GM06990 (cell line): ENCODE measurements at regions not wholly inside any gene's neighbourhood (a gene's known extent, or its start where the extent isn't known, plus 50 kb on each side); places are given as distances from the start of the nearest gene placed in this dataset.

Experiments used
- DNase-seq: peaks from one replicate; pipeline ENCODE4 v3.0.0-alpha.2; 2011; ENCODE audit not compliant: insufficient read length; ENCODE audit errors: extremely low read depth
- H3K27me3 ChIP-seq: replicated peaks from 2 replicates; pipeline ENCODE4 v1.6.0; 2011; ENCODE audit warnings: low read length; ENCODE audit not compliant: control insufficient read depth, insufficient read depth
- H3K36me3 ChIP-seq: 2 replicates; pipeline ENCODE4 v1.5.1; 2011; ENCODE audit warnings: low read length; ENCODE audit not compliant: control insufficient read depth, insufficient read depth
- H3K4me3 ChIP-seq: replicated peaks from 2 replicates; pipeline ENCODE4 v1.5.1; 2011; ENCODE audit warnings: low read depth, mild to moderate bottlenecking, control low read depth, low read length
- CTCF ChIP-seq: IDR thresholded peaks from 2 replicates; pipeline ENCODE4 v1.5.1; 2011; ENCODE audit warnings: low read length, control low read depth, mild to moderate bottlenecking, inconsistent platforms; ENCODE audit not compliant: insufficient read depth, poor library complexity, severe bottlenecking

DNA sequence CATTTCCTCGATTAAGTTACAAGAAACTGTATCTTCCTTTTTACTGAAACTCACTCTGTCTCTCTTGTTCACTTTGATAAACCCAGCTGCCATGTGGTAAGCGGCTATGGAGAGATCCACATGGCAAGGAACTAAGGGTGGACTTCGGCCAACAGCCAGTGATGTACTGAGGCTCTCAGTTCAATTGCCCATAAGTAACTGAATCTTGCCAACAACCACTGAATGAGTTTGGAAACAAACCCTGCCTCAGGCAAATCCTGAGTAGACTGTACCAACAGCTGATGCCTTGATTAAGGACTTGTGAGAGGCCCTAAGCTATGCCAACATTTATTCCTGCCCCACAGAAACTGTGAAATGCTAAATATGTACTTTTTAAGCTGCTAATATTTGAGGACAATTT is 433.5 kb downstream of the PLOD2 start:
- DNase-seq: no peak
- Histone ChIP-seq H3K36me3 (no peaks in the 10 kb centered on the region), H3K27me3 (no peaks in the 10 kb centered on the region), H3K4me3 (no peak overlapping the region)
- no peak for TF ChIP-seq CTCF

GRCh38 chr3:145735631-145736030 is 425.4 kb downstream of the PLOD2 start:
- TF ChIP-seq CTCF: no peak
- no peak overlapping the region for H3K4me3 ChIP-seq
- no peak for DNase-seq
- no peaks in the 10 kb centered on the region for H3K27me3 ChIP-seq
- no peaks in the 10 kb centered on the region for H3K36me3 ChIP-seq

GRCh38 chr3:145737952-145738351 is 423.0 kb downstream of the PLOD2 start:
- H3K4me3 ChIP-seq: no peak overlapping the region
- no peak for TF ChIP-seq CTCF
- no peaks in the 10 kb centered on the region for H3K27me3 ChIP-seq
- no peak for DNase-seq
- H3K36me3 ChIP-seq: no peaks in the 10 kb centered on the region

- no peaks in the 10 kb centered on the region for H3K27me3 ChIP-seq
- H3K36me3 ChIP-seq: no peaks in the 10 kb centered on the region
- DNase-seq: no peak
- no peak for TF ChIP-seq CTCF
- no peak overlapping the region for H3K4me3 ChIP-seq
These were observed 421.1 kb downstream of the PLOD2 start for GRCh38 chr3:145739926-145740325.

GRCh38 chr3:145750657-145751056 is 410.3 kb downstream of the PLOD2 start:
- no peak for DNase-seq
- no peak for TF ChIP-seq CTCF
- Histone ChIP-seq H3K4me3 (no peak overlapping the region), H3K36me3 (no peaks in the 10 kb centered on the region), H3K27me3 (no peaks in the 10 kb centered on the region)

- no peak overlapping the region for H3K4me3 ChIP-seq
- no peaks in the 10 kb centered on the region for H3K27me3 ChIP-seq
- TF ChIP-seq CTCF: no peak
- DNase-seq: no peak
- H3K36me3 ChIP-seq: no peaks in the 10 kb centered on the region
These were observed 408.4 kb downstream of the PLOD2 start for GRCh38 chr3:145752576-145752975.
